HG02885 (cell line): ENCODE measurements at regions not wholly inside any gene's neighbourhood (a gene's known extent, or its start where the extent isn't known, plus 50 kb on each side); places are given as distances from the start of the nearest gene placed in this dataset.
"Not testable (repeated sequence)": the region's sequence is repeated elsewhere in the genome, so short reads cannot be mapped to it uniquely, and the experiment has no call there.

Source experiments
- ATAC-seq: cut with Tn5 transposase; IDR thresholded peaks from one replicate; pipeline ENCODE4 v1.9.1; 2021; ENCODE audit warnings: mild to moderate bottlenecking; ENCODE audit not compliant: unreplicated experiment, poor library complexity

DNA sequence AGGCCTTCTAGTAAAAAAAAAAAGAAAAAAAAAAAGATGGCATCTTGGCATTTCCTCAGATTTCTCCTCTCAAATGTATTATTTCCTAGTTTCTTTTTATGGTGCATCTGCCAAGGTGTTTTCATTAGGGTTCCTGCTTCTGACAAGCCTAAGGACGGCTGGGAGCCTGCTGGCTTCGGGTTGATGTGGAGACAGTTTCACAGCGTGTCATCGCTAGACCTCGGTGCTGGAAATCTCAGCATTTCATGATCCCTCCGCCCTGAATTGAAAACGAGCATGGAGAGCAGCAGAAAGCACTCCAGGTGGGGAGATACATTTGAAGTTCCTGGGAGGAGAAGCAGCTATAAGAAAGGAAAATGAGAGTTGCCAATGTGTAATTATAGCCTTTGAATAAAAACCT, 283.9 kb upstream of the CNTN5 start:
- ATAC-seq, result no peak

DNA sequence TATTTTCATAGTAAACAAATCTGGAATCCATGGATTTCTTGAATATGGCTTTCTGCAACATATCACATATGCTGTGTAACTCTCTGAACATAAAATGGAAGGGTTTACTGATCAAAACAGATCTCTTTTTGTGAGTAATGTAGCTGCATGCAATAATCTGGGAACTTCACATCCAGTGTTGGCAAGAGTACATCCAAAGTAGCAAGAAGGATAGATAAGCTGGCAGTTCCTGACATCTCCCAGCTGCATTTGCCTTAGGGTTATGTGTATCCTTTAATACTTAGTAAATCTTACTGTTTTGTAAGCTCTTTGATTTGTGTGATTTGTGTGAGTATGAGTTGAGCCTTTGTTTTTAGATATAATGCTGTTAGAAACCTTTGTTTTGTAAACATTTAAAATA, 280.4 kb upstream of the CNTN5 start:
- ATAC-seq, result no peak

DNA sequence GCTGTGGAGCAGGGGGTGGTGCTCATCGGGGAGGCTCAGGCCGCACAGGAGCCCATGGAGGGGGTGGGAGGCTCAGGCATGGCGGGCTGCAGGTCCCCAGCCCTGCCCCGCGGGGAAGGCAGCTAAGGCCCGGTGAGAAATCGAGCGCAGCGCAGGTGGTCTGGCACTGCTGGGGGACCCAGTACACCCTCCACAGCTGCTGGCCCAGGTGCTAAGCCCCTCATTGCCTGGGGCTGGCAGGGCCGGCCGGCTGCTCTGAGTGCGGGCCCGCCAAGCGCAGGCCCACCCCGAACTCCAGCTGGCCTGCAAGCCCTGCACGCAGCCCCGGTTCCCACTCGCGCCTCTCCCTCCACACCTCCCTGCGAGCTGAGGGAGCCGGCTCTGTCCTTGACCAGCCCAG, 257.3 kb upstream of the CNTN5 start:
- not testable (repeated sequence) for ATAC-seq

DNA sequence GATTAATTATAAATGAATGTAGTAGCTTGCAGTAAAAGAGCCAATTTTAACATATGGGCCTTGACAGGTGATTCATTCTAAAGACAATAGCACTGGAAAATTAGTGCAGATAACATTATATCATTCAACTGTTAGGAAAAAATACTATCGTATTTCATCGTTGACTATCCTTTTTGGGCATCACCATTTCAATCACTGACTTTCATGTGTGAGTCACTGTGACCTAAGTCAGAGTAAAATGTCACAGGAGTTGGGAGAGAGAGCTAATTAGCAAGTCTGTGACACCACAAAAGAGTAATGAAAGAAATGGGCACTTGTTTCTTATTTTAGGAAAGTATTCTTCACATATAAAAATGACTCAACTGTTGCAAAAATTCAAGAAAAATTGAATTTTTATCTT, 253.8 kb upstream of the CNTN5 start:
- ATAC-seq, result no peak

DNA sequence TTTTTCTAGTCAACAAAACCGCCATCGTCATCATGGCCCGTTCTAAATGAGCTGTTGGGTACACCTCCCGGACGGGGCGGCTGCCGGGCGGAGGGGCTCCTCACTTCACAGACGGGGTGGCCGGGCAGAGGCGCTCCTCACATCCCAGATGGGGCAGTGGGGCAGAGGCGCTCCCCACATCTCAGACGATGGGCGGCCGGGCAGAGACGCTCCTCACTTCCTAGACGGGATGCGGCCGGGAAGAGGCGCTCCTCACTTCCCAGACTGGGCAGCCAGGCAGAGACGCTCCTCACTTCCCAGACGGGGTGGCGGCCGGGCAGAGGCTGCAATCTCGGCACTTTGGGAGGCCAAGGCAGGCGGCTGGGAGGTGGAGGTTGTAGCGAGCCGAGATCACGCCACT, 250.7 kb upstream of the CNTN5 start:
- ATAC-seq, result not testable (repeated sequence)

DNA sequence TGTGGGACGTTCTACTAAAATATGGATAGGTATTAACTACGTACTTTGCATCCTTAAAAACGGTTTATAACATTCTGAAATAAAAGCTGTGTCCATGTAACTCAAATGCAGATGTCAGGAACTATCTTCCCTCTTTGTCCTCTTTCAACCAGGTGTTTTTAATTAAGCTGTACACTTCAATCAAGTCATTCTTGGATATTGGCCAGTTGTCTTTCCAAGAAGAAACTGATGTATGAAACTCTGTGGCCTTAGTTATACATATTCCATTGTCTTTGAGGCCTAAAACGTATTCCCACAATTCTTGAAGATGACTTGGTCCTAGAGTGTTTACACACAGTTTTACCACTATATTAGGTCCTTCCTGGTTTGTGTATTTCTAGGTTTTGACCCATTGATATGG, 249.0 kb upstream of the CNTN5 start:
- no peak for ATAC-seq

DNA sequence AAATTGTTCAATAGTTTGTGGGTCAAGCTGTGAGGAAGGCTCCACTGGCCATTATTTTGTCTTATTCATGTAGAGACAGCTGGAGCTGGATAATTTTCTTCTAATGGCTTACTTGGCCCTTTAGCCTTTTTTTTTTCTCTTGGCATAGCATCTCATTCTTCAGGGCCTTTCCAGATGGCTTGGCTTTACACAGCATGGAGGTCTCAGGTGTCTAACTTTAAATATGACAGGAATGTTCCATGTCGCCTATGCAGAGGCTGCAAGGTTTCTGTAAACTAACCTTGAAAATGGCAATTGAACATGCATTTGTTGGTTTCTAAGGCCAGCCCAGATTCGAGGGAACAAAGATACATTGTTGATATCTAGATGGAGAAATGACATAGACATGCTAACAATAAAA, 247.9 kb upstream of the CNTN5 start:
- ATAC-seq, result no peak

DNA sequence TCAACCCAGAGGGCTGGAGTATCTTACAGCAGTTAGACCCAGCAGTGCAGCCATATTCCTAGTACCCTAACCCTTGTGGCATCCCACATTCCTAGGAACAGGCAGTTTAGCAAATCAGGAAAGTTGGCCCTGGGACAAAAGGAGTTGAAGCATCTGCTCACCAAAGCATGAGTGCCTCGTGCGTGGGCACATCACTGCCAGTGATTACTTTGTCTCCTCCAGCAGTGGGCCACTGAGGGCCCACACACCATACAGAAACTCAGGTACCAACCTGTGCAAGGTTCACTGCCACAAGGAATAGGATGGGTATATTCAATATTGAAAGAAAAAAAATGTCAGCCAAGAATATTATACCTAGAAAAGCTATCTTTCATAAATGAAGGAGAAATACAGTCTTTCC, 227.5 kb upstream of the CNTN5 start:
- no peak for ATAC-seq

DNA sequence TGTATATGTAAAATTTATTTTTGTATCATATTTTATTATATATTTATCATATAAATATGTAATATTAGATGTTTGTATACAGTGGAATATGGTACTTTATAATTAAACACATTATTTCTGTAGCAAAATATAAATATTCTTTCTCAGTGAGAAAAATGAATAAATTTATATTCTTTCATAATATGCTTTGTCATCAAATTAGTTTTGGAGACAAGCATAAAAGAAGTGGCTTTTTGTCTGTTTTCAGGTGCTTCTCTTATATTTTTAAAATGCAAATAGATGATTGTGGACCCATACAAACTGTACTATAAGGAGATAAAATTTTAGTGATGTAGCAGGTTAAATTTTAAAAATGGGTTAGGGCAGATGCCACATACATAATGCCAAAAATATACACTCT, 222.4 kb upstream of the CNTN5 start:
- no peak for ATAC-seq

DNA sequence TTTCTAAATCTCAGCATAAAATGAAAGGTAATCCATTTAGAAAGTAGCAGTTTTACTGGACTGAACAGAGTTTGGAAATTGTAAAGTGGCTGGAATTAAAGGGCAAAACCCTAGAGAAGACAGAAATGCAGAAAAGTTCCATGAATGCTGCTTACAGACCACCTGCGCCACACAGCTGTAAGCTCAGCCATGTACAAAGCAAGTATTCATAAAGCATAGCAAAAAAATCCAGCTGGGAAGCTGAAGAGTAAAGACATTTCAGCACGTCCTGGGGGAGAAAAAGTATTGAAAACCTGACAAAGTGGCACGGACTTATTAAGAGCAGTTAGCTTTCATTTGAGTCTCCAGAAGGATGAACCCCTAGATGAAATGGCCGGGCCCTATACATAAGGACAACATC, 220.1 kb upstream of the CNTN5 start:
- ATAC-seq, result no peak

DNA sequence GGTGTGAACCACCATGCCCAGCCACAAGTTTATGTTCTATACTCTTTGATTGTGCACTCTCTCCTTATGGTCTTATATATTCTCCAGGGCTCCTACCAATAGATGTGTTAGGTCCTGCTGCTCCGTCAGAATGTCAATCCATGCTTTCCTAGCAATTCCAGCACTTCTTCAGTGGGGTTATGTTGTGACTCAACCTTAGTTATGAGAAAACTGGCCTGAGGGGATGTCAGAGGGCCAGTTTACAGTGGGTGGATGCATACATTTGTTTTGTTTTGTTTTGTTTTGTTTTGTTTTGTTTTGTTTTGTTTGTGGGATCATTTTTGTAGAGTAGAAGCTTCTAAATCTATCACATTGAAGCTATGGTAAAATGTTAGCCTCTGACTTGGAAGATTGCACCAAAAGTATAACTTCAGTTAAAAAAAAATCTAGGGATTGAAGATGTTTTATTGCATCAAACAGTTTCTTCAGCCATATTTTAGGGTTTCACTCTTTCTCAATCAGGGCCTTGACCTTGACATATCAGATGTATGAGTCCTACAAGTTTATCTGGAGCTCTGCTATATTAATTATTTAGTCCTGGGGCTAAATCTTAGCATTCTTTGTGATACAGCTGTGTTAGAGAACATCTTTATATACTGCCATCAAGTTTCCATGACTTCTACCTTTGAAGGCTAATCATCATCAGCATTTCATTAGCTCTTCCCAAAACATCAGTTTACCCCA, 191.6 kb upstream of the CNTN5 start:
- ATAC-seq, result no peak

DNA sequence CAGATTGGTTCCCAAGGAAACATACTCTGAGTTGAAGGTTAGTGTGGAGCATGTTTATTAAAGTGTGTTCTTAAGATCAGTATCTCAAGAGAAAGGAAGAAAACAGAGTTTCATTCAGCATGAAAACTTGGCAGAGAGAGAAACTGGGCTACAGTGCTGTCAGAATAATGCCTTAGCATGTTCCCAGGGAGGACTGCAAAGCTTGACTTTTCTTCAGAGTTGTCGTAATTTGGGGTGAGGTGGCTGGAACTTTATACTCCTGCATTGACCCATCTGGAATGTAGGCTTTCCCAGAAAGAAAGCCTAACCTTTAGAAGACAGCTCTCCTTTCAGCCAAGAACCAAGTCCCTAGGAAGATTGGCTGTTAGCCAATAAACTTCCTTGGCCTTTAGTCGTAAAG, 190.8 kb upstream of the CNTN5 start:
- no peak for ATAC-seq

DNA sequence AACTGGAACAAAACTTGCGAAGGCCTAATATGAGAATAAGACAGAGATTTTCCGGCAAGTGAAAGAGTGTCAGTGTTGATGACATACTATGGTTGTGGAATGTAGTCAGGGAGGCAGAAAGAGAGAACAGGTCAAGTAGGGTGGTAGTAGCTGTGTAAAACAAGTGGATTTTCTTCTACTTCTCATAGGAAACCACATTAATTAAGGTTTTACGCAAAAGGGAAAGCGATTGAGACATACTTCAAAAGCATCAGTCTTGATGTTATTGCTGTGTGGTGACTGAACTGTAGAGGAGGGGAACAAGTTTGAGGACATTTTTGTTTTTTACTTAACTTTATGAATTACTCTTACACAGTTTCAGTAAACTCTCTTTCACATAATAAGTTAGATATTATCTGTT, 186.0 kb upstream of the CNTN5 start:
- no peak for ATAC-seq

DNA sequence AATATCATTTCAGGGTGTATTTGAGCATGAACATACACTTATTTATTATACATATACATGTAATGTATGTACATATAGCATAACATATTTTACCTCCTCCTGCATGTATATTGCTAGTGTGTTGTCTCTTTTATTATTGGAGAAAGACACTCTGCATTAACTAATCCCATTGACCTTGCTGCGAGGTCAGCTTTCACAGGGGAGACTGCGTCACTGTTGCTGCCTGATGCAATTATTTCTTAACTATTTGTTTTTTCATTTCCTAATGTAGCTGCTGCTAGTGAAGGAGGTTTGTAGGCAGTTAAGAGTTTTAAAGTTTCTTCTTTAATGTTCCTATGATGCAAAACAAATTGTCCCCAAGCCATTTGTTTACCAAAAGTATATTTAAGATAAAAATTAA, 185.4 kb upstream of the CNTN5 start:
- ATAC-seq, result no peak

DNA sequence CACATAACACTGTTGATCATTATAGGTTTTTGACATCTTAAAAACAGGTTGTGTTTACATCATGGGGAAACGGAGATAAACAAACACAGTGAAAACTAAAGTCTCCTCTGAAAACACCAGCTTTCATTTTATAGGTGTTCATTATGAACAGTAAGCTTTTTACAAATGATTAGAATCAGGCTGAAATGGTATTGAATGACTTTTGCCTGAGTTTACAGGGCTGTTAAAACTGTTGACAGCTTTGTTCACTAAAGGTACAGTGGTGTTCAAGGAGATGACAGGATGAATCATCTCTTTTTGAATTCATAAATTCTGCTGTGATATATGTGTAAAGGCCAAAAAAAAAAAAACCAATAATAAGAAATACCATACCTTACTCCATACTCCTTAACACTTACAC, 184.6 kb upstream of the CNTN5 start:
- ATAC-seq, result no peak

DNA sequence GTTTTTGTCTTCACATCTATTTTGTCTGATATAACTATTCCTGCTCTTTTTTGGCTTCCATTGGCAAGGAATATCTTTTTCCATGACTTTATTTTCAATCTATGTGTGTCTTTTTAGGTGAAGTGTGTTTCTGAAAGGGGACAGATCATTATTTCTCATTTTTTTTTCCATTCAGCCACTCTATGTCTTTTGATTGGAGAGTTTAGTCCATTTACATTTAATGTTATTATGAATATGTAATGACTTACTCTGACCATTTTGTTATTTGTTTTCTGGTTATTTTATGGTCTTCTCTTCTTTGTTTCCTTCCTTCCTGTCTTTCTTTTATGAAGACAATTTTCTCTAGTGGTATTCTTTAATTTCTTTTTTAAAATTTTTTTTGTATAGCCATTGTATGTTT, 178.6 kb upstream of the CNTN5 start:
- ATAC-seq, result no peak

DNA sequence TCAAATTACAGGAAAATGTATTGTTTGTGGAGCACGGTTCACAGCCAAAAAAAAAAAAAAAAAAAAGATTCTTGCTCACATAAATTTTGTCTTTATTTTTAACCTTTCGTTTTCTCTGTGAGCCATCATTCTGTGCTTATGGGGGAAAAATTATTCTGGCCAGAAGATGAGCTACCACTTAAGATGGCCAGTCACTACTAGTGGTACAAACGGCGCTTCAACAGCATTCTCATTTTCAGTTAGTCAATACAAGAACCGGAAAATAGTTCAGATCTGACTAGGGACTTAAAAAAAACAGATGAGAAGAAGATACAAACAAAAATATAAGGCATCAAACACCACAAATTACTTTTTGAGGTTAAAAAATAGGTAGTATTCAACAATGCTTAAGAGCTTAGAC, 158.6 kb upstream of the CNTN5 start:
- ATAC-seq, result no peak

DNA sequence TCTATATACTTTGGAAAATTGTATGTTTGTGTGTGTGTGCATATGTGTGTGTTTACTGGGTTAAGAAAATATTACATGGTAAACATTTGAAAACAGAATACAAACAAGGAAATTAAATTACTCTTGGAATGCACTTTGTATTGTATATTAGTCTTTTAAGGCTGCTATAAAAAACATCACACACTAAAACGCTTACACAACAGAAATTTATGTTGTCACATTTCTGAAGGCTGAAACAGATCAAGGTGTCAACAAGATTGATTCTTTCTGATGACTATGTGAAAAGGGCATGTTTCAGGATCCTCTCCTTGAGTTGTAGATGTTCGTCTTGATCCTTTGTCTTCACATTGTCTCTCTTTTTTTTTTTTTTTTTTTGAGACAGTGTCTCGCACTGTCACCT, 149.1 kb upstream of the CNTN5 start:
- ATAC-seq, result no peak

DNA sequence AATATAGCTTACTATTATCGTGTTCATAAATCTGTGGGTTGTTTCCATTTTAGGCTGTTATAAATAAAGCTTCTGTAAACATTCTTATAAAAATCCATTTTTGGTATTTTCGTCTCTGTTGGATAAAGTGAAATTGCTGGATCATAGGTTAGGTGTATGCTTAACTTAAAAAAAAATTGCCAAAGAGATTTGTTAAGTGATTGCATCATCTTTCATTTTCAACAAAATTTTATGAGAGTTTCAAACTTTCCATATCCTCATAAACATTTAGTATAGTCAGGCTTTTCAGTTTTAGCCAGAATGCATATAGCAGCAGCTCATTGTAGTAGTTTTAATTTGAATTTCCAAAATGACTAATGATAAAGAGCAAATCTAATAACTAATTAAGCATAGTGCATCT, 146.7 kb upstream of the CNTN5 start:
- ATAC-seq, result no peak

DNA sequence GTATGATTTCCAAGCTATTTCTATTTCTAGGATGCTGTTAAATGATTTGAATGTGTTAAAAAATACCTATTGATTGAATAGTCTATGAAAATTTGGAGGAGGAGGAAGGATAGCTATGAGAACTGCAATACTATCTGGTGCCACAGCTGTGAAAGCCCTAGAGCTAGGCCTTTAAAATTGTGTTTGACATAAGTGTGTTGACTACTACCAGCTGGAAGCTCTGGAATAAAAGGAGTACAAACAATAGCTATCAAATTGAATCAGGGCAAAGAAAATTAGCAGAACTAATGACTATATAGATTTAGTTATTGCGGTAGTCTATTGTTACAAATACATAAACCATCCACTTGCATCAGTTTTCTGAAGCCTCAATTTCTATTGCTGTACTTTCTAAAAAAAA, 124.8 kb upstream of the CNTN5 start:
- ATAC-seq, result no peak

DNA sequence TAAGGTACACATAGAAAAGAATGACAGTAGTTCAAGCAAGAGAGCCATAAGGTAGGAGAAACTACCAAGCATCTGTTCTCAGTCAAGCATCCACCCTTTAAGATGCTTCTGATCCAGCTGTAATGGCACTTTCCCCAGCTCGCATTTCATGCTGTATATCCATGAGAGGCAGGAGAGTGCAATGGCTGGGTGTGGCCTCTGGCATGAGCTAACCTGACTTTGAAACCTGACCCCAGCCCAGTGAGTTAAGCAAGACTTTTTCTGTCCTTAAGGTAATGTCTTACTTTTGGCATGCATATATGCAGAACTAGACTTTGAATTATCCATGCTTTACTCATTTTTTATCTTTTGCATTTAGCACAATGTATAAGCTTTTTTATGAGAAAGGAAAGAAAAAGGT, 79.8 kb upstream of the CNTN5 start:
- no peak for ATAC-seq

DNA sequence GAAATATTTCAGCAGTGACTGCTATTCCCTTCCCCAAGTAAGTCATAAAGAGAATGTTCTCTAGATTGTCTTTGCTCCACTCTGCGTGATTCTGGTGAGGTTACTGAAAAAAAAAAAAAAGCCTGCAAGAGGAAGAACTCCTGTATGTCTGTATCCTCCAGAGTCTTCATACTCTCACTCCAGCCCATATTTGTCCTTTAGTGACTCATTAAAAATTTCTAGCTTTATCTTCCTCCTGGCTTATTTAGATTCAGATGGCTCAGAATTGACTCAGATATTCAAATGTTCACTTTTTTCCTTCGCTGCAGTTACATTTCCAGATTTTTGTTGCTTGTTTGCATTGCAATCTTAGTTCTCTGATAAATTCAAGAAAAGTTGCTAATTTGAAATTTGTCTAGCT, 76.3 kb upstream of the CNTN5 start:
- no peak for ATAC-seq

DNA sequence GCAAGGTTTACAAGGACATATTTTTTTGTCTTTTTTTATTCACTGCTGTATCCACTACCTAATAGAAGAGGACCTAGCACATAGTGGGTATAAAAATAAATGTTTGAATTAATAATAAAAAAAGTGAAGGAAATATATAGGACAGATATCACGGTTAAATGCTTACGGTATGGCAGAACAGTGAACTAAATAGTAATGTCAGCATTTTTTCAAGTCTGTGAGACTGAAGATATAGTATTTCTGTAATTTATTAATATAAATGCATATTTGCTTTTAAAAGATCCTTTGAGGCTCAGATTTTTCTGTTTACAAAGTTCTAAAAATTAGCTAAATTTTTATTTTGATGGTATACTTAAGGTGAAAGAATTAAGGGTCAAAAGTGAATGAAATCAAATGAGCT, 68.6 kb upstream of the CNTN5 start:
- no peak for ATAC-seq
